ENCODE measurements at regions not wholly inside any gene's neighbourhood (a gene's known extent, or its start where the extent isn't known, plus 50 kb on each side); places are given as distances from the start of the nearest gene placed in this dataset.
A peak's percentile ranks its signal among the peaks of the same experiment; 100 is the strongest.

GRCh38 chr6:167731216-167731615 lies 95.5 kb upstream of the AFDN start:
- H3K4me3 ChIP-seq (replicated peaks; ENCODE audit: low read depth, low read length) = no peak overlapping the region
- no peak for TF ChIP-seq CTCF (IDR thresholded peaks at IDR 0.05; ENCODE audit: low read length, missing control alignments)
- no peak for DNase-seq (ENCODE audit: low read depth)

- H3K4me3 ChIP-seq (replicated peaks; ENCODE audit: low read depth, low read length) = no peak overlapping the region
- no peak for TF ChIP-seq CTCF (IDR thresholded peaks at IDR 0.05; ENCODE audit: low read length, missing control alignments)
- DNase-seq (ENCODE audit: low read depth) = no peak
Observed at GRCh38 chr6:167731731-167732422, 94.8 kb upstream of the AFDN start.

GRCh38 chr6:167733740-167734661 lies 92.7 kb upstream of the AFDN start:
- peak; percentile 94 for DNase-seq (ENCODE audit: low read depth)
- TF ChIP-seq CTCF (IDR thresholded peaks at IDR 0.05; ENCODE audit: low read length, missing control alignments) = no peak

GRCh38 chr6:167734662-167735083 lies 92.0 kb upstream of the AFDN start:
- no peak for DNase-seq (ENCODE audit: low read depth)
- TF ChIP-seq CTCF (IDR thresholded peaks at IDR 0.05; ENCODE audit: low read length, missing control alignments) = no peak
- no peak overlapping the region for H3K4me3 ChIP-seq (replicated peaks; ENCODE audit: low read depth, low read length)

More at GRCh38 chr6:167733740-167734661, 92.7 kb upstream of the AFDN start:
- H3K4me3 ChIP-seq (replicated peaks; ENCODE audit: low read depth, low read length) = no peak overlapping the region

GRCh38 chr6:167735084-167735950 lies 91.4 kb upstream of the AFDN start:
- TF ChIP-seq CTCF (IDR thresholded peaks at IDR 0.05; ENCODE audit: low read length, missing control alignments) = no peak
- no peak overlapping the region for H3K4me3 ChIP-seq (replicated peaks; ENCODE audit: low read depth, low read length)
- peak; percentile 18 for DNase-seq (ENCODE audit: low read depth)

- DNase-seq (ENCODE audit: low read depth) = no peak
- H3K4me3 ChIP-seq (replicated peaks; ENCODE audit: low read depth, low read length) = no peak overlapping the region
- no peak for TF ChIP-seq CTCF (IDR thresholded peaks at IDR 0.05; ENCODE audit: low read length, missing control alignments)
Observed at GRCh38 chr6:167735951-167736288, 90.8 kb upstream of the AFDN start.

Measured in fibroblast of pulmonary artery (primary cell).